Fibroblast of skin of scalp (primary cell): ENCODE measurements at regions not wholly inside any gene's neighbourhood (a gene's known extent, or its start where the extent isn't known, plus 50 kb on each side); places are given as distances from the start of the nearest gene placed in this dataset.
"Not testable (repeated sequence)": the region's sequence is repeated elsewhere in the genome, so short reads cannot be mapped to it uniquely, and the experiment has no call there.

Experiments
- DNase-seq: peaks from one replicate; pipeline ENCODE4 v3.0.0-alpha.2; 2013

GRCh38 chr1:58836408-58836807, 52.6 kb upstream of the JUN start:
- DNase-seq: no peak

GRCh38 chr1:58837886-58838285, 54.0 kb upstream of the JUN start:
- no peak for DNase-seq

- no peak for DNase-seq
Measured at GRCh38 chr1:58839147-58839795, 55.4 kb upstream of the JUN start.

GRCh38 chr1:58839846-58840835, 56.3 kb upstream of the JUN start:
- DNase-seq: peak; percentile 69

- no peak for DNase-seq
Measured at GRCh38 chr1:58841455-58841854, 57.6 kb upstream of the JUN start.

- no peak for DNase-seq
Measured at GRCh38 chr1:58842941-58843340, 59.1 kb upstream of the JUN start.

- no peak for DNase-seq
Measured at GRCh38 chr1:58844176-58844575, 60.3 kb upstream of the JUN start.

- no peak for DNase-seq
Measured at GRCh38 chr1:58845942-58846341, 62.1 kb upstream of the JUN start.

- DNase-seq: peak; percentile 99
Measured at GRCh38 chr1:58848818-58849411, 65.1 kb upstream of the JUN start.

GRCh38 chr1:58849551-58849950, 65.7 kb upstream of the JUN start:
- DNase-seq: no peak

GRCh38 chr1:58850636-58851035, 66.8 kb upstream of the JUN start:
- DNase-seq: peak; percentile 60

GRCh38 chr1:58852731-58853485, 69.1 kb upstream of the JUN start:
- no peak for DNase-seq

- DNase-seq: no peak
Measured at GRCh38 chr1:58854576-58854975, 70.7 kb upstream of the JUN start.

- no peak for DNase-seq
Measured at GRCh38 chr1:58855274-58856165, 71.7 kb upstream of the JUN start.

- not testable (repeated sequence) for DNase-seq
Measured at GRCh38 chr1:58856281-58856680, 72.4 kb upstream of the JUN start.

- no peak for DNase-seq
Measured at GRCh38 chr1:58857680-58858673, 74.1 kb upstream of the JUN start.

- DNase-seq: no peak
Measured at GRCh38 chr1:58859769-58860485, 76.1 kb upstream of the JUN start.

GRCh38 chr1:58861076-58861475, 77.2 kb upstream of the JUN start:
- no peak for DNase-seq

- DNase-seq: peak; percentile 38
Measured at GRCh38 chr1:58861506-58861905, 77.7 kb upstream of the JUN start.
